NCI-H2196 (cell line): ENCODE measurements at regions not wholly inside any gene's neighbourhood (a gene's known extent, or its start where the extent isn't known, plus 50 kb on each side); places are given as distances from the start of the nearest gene placed in this dataset.

ENCODE experiments used
- DNase-seq: peaks from one replicate; lab custom pipeline; 2025; ENCODE audit not compliant: unreplicated experiment; lab: John Stamatoyannopoulos, UW

DNA sequence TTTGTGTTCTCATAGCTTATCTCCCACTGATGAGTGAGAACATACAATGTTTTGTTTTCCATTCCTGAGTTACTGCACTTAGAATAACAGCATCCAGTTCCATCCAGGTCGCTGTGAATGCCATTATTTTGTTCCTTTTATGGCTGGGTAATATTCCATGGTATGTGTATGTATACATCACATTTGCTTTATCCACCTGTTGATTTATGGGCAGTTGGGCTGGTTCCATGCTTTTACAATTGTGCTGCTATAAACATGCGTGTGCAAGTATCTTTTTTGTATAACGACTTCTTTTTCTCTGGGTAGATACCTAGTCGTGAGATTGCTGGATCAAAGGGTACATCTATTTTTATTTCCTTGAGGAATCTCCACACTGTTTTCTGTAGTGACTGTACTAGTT is 74.8 kb downstream of the ZNF280B start:
- DNase-seq, result no peak
